Inflammatory macrophage treated with lipopolysaccharide for 1 hour (primary cell): ENCODE measurements at regions not wholly inside any gene's neighbourhood (a gene's known extent, or its start where the extent isn't known, plus 50 kb on each side); places are given as distances from the start of the nearest gene placed in this dataset.

Experiments
- DNase-seq, 2 donors: peaks; one replicate each; pipeline ENCODE4 v3.0.0-alpha.2; 2020 to 2022

DNA sequence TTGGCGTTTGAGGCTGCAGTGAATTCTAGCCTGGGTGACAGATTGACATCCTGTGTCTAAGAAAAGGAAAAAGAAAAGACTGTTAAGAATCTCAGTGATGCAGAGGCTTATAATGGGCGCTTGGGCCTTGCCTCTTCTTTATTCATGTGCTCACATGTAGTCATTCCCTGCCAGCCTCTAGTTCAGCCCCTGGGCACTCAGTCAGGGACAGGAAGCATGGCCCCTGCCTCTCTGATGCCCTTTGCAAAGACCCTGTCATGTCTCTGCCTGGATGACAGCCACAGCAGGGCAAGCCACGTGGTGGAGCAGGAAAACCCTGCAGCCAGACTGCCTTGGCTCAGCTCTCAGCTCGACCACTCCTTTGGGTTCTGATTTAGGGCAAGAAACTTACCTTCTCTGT, 368.9 kb downstream of the RPS24 start:
- DNase-seq: no peak

DNA sequence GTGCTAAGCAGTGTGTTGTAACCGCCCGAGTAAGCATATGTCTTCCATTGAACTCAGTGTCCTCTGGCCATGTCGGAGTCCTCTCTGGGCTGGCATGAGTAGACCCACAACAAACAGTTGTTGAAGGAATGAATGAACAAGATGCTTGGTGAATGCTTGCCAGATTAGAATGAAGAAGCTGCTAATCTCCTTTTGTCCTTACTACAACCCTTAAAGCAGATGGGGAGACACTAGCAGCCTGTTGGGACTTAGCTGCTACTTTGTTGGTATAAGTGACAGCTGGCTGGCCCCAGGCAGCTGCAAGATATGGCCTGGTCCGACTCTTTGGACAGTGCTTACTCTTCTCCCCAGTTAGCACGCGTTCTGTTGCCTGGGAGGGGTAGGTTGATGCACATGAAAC, 370.1 kb downstream of the RPS24 start:
- DNase-seq: no peak

DNA sequence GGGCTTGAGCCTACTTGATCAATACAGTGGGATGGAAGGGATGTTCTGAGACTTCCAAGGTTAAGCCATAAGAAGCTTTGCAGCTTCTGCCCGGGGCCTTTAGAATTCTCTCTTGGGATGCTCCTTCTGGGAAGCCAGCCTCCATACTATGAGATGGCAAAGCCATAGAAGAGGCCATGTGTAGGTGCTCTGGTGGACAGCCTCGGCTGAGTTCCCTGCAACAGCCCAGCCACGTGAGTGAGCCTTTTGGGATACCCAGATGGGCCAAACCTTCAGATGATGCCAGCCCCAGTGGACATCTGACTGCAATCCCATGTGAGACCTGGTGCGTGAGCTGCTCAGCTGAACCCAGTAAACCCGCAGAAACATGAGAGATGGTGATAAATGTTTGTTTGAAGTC, 370.6 kb downstream of the RPS24 start:
- DNase-seq: no peak

DNA sequence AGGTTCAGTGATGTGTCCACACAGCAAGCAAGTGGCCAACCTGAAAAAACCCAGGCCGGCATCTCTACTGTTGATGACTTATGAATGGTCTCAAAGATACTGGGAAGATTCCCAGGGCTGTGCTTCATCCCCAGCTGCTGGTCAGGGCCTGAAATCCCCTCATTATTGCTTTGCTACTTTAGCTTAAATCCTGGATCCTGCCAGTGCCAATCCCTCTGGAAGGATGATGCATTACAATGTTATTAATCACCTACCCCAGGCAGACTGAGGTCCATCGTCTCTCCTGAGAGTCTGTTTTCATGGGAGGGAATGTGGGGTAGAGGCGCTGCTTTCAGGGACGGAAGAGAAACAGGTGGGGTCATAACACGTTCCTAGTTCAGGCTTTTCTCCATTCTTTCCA, 371.6 kb downstream of the RPS24 start:
- DNase-seq: no peak

DNA sequence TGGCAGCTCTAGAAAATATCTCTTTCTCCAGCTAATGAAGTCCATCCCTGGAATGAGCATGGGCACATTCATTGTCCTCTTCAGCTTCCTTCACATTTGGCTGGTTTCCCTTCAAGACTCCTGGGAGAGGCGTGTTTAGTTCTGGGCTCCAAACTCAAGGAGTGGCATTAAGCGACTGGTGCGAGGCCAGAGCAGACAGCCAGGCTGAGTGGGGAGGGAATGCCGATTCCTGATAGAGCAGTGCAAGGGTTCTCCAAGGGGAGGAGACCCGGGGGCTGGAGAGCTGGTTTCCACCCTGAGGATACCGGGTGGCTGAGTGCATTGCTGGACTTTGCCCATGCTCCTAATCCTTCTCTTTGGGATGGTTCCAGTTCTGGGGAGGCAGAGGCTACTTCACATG, 372.1 kb downstream of the RPS24 start:
- DNase-seq: no peak

DNA sequence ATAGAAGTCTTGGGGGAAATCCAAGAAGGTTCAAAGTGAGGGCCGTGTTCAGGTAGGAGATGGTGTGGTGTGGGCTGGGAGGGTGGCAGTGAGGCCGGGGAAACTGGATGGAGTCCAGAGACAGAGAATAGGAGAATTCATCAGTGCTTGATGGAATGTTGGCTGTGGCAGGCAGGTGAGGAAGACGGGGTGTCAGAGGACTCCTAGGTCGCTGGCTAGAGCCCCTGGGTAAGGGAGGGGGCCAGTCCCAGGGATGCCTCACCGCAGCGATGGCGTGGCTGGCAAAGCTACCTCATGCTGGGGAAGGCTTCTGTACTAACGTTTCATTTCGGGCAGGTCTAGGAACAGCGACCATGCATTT, 373.0 kb downstream of the RPS24 start:
- DNase-seq: no peak

DNA sequence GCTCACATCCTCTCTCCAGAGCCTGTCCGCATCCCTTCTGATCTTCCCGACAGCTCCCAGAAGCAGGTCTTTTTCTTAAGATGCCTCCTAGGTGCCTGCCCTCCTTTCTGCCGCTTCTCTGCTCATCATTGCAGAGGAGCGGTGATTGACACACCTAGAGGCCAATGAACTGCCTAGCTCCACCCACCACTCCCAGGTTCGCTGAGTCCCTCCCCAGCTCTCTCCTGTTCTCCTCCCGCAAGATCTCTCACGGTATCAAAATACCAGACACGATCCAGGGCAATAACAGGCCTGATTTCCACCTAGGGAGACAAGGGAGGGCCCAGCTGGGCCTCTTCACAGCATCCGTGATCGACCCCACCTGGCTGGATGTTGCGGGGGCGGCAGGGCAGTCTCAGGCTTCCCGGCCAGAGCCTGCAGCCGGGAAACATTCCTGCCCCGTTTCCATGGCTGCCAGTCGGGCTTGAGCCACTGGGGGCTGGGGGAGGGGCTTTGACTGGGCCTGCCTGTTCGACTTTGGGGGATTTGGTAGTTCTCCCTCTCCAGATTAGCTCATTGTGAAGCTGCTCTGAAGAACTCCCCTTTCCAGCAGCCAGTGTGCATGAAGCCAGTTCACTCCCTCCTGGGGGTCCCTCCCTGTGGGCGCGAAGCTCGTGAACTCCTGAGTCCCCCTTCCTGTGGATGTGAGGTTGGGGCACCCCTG, 373.5 kb downstream of the RPS24 start:
- peak; percentile 25 to 44 for DNase-seq

DNA sequence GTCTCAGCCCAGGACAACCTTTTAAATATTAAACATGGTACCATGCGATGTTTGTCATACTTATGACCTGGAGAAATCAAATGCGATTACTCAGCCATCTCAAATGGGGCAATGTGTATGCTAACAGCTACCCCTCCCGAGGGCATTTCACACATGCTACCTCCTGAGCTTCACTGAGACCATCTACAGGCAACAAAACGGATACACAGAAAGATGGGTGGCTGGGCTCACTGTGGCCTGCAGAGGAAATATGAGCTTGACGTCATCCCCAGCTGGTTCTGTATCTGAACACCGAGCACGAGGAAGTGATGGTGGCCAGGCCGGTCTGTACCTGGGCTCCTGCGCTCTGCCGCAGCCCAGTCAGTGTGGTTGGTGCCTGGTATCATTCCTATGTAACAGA, 374.3 kb downstream of the RPS24 start:
- no peak for DNase-seq

DNA sequence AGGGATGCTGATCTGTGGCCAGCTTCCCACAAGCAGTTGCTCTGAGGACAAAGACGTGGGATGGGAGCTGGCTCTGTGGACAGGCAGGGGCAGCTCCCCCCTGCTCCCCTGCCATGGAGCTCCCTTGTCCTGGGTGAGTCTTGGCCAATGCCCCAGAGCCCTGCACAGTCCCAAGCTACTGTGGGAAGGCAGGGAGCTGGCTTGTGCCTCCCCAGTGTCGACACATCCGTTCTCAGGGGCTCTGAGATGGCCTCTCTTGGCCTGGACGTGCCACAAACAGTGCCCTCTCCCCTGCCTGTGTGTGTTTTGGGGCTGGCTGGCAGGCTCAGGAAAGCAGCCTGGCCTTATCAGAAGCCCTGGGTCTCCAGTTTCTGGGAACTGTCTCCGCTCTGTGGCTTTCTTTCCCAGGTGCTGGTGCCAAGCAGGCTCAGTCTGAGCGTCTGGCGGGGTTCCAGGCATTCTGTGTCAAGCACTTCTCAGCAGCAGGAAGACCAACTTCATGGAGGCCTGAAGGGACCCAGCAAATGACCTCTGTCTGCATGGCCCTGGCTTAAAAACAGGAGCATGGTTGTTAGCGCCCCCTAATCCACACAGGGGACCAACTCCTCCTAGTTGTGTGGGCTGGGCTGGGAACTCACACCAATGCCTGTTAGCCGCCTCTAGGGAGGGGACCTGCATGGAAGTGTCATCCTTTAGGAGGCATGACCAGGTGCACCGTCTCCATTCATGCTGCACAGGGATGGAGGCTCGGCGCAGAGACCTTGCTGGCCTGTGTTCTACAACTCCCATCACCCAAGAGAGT, 375.2 kb downstream of the RPS24 start:
- DNase-seq: no peak

DNA sequence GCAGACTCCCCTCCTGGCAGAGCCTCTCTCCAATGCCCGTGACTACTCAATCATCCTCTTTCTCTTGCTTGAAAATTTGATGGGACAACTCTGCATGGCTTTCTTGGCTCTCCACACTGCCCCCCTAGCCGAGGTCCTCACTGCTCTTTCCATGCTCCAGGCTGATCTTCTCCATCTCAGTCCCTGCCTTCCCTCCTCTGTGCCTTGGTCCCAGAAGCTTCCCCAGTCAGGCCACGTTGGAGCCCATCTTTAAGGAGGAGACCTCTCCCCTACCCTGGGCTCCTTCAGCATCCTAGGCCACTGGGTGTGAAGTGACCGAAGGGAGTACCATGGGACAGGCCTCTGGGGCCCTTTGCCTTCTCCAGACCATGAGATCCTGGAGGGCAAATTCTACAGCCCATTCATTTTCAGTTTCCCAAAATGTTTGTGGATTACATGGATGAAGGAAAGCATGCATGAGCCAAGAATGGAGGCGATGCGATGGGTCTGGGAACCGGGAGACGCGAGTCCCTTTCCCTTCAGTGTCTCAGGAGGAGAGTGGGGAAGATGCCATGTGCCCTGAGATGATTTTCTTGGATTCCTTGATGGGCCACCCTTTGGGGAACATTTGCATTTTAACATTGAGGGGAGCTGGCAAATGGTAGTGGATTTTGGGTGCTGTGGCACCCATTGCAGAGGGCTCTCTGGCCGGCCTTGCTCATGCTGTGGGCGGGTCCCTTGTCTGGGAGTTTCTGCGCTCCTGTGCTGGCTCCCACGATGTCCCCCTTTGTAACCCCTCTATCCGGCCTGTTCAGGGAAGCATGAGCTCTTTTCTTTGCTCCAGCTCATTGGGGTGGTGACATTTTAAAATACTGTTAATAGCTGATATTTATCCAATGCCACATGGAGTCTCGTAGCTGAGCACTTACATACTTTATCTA, 376.6 kb downstream of the RPS24 start:
- no peak for DNase-seq

DNA sequence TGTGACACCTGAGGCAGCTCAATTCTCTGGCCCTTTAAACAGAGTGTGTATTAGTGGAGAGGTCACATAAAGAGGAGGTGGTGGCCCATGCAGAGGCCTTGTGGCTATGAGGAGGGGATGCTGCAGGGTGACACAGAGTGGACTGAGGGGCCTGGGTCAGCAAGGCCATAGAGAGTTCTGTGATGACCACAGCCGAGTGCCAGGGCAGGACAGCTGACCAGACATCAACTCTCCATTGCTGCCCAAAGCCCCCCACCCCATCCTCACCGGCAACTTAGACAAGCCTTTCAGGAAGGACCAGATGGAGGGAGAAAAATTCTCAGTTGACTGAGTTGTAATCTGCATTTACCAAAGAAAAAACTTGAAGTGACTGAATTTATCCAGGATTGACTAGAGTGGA, 378.1 kb downstream of the RPS24 start:
- DNase-seq: no peak

DNA sequence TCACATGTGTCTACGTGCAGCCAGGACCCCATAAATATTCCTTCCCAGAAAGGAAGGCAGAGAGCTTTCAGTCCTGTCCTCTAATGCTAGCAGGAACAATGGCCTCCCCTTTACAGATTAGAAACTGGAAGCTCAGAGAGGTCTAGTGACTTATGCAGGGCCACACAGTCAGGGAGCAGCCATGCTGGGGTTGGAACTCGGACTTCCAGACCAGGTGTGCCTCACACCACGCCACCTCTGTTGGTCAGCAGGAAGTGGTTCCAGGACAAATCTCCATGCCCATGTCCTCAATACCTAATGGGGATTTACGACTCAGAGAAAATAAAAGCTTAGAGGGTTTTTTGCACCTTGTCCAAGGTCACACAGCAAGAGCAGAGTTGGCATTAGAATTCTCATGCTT, 378.9 kb downstream of the RPS24 start:
- no peak for DNase-seq

DNA sequence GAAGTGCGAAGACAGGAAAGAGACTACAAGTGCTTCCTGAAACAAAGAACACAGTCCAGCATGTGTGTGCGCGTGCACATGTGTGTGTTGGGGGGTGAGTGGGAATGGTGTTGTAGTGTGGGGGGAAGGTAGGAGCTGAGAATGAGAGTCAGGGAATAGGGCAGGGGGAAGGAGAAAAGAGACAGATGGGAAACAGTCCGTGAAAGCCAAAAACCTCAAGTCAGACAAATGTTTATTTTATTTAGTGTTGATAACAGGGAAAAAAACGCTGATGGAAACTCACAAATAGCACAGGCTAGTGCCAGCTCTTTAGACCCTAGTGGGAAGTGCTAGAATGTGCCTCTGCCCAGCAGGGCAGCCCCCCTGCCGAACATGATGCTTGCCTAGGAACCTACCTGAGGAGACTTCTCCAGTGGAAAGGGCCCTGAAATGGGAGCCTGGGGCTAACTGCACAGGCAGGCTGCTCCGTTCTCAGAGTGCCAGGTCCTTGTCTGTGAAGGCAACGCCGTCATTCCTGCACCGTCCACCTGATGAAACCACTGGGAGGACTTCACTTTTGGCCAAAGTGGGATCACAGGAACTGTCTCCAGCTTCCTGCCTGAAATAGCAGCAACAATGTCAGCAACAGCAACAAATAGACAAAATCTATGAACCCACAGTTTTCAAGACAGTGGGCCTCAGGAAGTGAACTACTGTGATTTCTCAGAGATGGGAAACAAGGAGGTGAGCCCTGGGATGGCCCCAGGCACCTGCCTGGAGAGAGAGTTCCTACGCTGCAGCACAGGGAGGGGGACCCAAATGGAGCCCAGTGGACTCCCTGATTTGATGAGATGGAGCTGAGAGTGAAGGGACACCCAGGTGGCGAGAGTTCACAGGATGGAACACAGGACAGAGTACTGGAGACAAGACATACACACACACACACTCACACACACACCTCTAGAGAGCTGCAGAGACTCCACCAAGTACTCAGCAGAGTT, 379.7 kb downstream of the RPS24 start:
- DNase-seq: no peak

DNA sequence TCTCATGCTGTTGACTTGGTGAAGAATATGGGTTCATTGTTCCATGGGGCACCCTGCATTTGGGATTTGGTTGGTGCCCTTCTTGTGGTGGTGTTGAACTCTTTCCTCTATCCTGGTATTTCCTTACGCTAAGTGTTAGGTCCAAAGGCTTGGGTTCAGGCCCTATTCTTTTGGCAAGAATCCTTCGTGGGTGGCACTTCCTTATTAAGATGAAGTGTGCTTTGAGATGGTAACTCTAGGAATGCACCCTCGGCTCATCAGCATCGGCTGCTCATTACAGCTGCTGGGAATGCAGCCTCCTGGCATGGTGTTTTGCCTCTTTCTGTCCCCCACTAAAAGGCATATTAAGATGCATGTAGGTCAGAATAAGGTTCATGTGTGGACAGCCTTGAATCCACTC, 380.7 kb downstream of the RPS24 start:
- DNase-seq: peak in 1 of 2 donors; percentile 14

DNA sequence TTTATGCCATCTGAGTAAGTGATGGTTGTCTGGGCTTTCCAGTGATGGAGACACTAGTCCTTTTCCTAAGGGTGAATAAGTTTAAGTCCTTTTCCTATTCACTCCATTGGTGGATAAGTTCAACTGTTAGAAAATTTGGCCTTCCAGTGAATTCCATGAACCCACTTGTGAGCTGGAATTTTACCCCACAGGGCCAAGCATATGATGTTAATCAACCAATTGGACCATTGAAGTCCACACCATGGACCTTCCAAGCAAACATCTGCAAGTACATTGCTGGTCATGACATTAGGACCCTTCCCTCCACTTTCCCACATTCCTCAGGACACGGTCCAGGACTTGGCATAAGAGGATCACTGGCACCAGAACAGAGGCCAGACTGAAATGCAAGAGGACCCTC, 381.4 kb downstream of the RPS24 start:
- DNase-seq: no peak

DNA sequence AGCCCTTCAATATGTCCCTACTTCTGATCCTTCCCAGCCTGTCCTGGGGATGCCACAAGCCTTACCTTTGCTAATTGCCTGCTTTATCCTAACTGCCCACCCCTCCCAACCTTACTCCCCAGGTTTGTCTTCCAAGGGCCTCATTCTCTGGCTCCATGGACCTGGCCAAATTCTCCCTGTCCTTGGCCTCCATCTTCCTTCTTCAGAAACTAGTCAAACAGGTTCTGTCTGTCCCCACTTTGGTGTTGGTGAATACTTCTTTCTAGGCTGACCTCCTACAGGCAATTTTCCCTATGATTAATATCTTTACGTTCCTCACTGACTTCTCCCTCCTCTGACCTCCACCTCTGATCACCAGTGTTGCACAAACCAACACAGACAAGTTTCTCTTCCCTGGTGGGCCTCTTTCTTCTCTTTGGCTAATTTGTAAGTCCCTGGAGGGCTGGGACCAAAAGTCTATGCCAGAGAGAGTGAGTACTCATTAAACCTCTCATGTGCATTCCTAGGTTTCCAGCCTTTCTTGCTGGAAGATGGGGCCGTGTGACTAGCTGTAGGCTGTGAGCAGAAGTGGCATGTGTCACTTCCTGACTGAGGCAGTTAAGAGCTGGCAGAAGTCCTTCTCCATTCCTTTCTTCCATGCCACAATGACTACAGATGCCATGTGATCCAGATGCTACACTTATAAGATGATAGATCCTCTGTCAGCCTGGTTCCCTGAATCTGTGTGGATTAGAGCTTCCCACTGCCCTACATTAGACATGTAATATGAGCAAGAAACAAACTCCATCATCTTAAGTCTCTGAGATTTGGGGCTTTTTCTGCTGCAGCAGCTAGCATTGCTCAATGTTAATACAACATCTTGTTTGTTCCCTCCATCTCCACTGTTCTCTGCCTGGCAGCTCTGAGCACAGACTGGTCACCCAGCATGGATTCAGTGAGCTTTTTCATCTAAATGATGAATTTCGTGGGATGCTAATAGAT, 382.7 kb downstream of the RPS24 start:
- DNase-seq: peak; percentile 12 to 25

DNA sequence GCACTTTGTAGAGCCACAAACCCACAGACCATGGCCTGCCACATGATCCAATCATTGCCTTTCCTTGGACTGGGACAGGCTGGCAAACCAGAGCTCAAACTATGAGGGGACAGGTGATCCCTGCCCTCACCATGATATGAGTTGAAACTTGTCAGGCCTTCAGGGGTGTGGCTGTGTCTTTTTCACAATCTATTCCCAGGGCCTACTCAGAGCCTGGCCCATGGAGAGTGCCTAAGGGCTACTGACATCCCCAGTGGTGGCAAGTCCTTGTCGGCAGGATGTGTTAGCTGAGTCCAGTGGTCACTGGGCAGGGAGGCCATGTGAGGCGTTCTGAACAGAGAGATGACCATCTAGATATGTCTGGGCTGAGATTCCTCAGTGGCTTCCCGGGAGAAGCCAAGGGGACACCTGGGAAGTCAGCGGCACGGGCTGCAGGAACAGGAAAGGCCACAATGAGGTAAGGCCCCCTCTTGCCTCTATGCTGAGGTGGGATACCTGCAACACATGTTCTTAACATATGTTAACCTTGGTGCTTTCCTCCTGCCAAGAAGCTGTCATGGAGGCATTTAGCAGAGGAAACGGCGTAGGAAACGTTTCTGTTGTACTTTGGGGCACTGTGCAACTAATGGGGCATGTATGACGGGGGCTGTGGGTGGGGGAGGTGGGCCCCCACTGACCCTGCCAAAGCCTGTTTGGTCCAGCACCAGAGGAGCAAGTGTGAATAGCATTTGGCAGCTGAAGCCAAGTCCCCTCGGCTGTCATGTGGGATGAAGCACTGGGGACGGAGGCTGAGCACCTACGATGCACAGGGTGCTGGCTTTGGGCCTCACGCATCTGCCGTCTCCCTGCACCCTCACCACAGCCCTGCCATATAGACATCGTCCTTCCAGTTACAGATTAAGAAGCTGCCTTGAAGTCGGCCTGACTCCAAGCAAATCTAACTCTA, 384.0 kb downstream of the RPS24 start:
- no peak for DNase-seq

DNA sequence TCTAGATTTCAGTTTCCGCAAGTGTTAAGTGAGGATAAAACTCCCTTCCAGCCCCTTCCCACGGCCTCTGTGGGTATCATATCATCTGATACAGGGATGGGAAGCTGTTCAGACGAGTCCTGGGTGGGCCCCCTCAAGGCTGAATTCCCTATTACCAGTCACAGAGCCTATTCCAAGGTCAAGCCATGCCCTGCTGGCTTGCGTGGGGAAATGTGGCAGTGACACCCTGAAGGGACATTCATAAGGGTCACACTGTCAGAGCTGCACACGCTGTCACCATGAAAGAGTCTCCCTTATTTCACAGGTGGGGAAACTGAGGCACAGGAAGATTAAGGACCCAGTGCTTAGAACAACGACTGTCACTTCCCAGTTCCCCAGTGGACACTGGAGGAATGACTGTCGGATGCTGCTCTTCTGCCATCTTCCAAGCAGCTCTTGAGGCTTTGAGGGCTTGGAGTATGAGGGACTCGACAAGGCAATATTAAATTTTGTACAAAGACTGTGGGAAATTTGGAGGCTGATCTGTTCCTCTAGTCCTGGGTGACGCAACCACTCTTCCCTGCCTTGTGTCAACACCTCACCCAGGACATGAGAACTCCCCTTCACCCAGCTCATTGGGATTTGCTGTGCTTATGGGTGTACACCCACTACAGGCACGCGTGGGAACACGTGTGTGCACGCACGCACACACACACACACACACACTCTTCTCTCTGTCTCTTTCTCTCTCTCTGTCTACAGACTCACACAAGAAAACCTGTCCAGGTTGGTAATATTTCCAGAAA, 386.0 kb downstream of the RPS24 start:
- no peak for DNase-seq
